K562 (cell line): ENCODE measurements at regions not wholly inside any gene's neighbourhood (a gene's known extent, or its start where the extent isn't known, plus 50 kb on each side); places are given as distances from the start of the nearest gene placed in this dataset.

Experiments
- CREM ChIP-seq: IDR thresholded peaks from 2 replicates; pipeline ENCODE4 v1.6.1; 2014; ENCODE audit warnings: antibody characterized with exemption, low read depth
- E2F4 ChIP-seq: sonication (generic); formaldehyde crosslinking; IDR thresholded peaks from 2 replicates; pipeline ENCODE4 v1.8.0; 2022; ENCODE audit warnings: mild to moderate bottlenecking, low read depth, missing genetic modification reagents
- FOXP4 ChIP-seq: sonication (generic); formaldehyde crosslinking; IDR thresholded peaks from 2 replicates; pipeline ENCODE4 v1.8.0; 2022; ENCODE audit warnings: mild to moderate bottlenecking, missing genetic modification reagents, borderline replicate concordance
- HES1 ChIP-seq: fragments of 450-650 bp; IDR thresholded peaks from 2 replicates; pipeline ENCODE4 v1.6.1; 2016; ENCODE audit warnings: low read depth, mild to moderate bottlenecking, moderate library complexity
- SUPT5H ChIP-seq: fragments of 450-650 bp; IDR thresholded peaks from 2 replicates; pipeline ENCODE4 v1.6.1; 2016
- ZNF280A ChIP-seq: fragments of 450-650 bp; IDR thresholded peaks from 2 replicates; pipeline ENCODE4 v1.6.1; 2018; ENCODE audit warnings: mild to moderate bottlenecking, low read depth; ENCODE audit not compliant: partially characterized antibody

- TF ChIP-seq FOXP4 (CRISPR knock-in tag) (no peak), CREM (no peak), E2F4 (CRISPR knock-in tag) (no peak), HES1 (no peak), SUPT5H (no peak), ZNF280A (no peak)
These were observed 408.6 kb upstream of the FANCL start (continued) for GRCh38 chr2:58649756-58650155.
